Stomach (tissue), 4 donors: ENCODE measurements at regions not wholly inside any gene's neighbourhood (a gene's known extent, or its start where the extent isn't known, plus 50 kb on each side); places are given as distances from the start of the nearest gene placed in this dataset.

Source experiments
- EP300 ChIP-seq: sonication (generic); formaldehyde crosslinking; IDR thresholded peaks from one replicate; pipeline ENCODE4 v1.6.1; 2017; ENCODE audit warnings: antibody characterized with exemption
- POLR2A ChIP-seq, 4 donors: fragments of 450-650 bp; IDR thresholded peaks; one replicate each; pipeline ENCODE4 v1.6.1; 2016; ENCODE audit warnings: antibody characterized with exemption in 4 of 4, control low read depth in 2 of 4, mild to moderate bottlenecking in 1 of 4, moderate library complexity in 1 of 4
- TF ChIP-seq, protein P1 (sequence below), 7 experiments: fragments of 450-650 bp in 4 of 7; fragments of 200-600 bp in 3 of 7; sonication (generic) in 3 of 7; IDR thresholded peaks; one replicate each; pipeline ENCODE4 v1.5.1; 2016 to 2019; ENCODE audit warnings: antibody characterized with exemption in 7 of 7, control low read depth in 2 of 7, mild to moderate bottlenecking in 1 of 7

DNA sequence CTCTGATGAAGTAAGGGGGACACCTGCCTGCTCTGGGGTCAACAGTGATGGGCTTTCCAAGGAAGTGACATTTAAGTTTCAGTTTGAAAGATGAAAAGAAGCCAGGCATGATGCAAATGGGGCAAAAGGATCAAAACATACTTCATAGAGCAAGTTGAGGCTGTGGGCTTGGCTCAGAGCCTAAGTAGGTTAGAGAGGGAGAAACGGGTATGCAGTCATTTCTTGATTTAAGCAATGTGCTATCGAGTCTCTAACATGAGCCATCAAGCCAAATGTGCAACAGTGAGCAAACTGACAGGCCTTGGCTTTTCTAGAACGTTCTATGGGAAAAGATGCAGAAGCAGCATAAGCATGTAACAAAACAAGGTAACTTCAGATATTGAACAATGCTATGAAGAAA, 80.6 kb downstream of the ADRB2 start:
- TF ChIP-seq POLR2A (IDR thresholded peaks at IDR 0.05) (no peak), EP300 (no peak)
- TF ChIP-seq, protein P1, sequence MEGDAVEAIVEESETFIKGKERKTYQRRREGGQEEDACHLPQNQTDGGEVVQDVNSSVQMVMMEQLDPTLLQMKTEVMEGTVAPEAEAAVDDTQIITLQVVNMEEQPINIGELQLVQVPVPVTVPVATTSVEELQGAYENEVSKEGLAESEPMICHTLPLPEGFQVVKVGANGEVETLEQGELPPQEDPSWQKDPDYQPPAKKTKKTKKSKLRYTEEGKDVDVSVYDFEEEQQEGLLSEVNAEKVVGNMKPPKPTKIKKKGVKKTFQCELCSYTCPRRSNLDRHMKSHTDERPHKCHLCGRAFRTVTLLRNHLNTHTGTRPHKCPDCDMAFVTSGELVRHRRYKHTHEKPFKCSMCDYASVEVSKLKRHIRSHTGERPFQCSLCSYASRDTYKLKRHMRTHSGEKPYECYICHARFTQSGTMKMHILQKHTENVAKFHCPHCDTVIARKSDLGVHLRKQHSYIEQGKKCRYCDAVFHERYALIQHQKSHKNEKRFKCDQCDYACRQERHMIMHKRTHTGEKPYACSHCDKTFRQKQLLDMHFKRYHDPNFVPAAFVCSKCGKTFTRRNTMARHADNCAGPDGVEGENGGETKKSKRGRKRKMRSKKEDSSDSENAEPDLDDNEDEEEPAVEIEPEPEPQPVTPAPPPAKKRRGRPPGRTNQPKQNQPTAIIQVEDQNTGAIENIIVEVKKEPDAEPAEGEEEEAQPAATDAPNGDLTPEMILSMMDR (IDR thresholded peaks at IDR 0.05): no peak
